KMS-11 (cell line): ENCODE measurements at regions not wholly inside any gene's neighbourhood (a gene's known extent, or its start where the extent isn't known, plus 50 kb on each side); places are given as distances from the start of the nearest gene placed in this dataset.

Experiments used
- H2AFZ ChIP-seq: fragments of 200-600 bp; sonication (generic); 2 replicates; pipeline ENCODE4 v1.6.1; 2016; ENCODE audit warnings: antibody characterized with exemption, mixed run types, low read depth
- H3K27ac ChIP-seq: fragments of 200-600 bp; sonication (generic); 2 replicates; pipeline ENCODE4 v1.6.1; 2016; ENCODE audit warnings: mild to moderate bottlenecking, mixed run types
- H3K27me3 ChIP-seq: fragments of 200-600 bp; sonication (generic); 2 replicates; pipeline ENCODE4 v1.6.1; 2017; ENCODE audit warnings: mild to moderate bottlenecking, low read depth, mixed run types, moderate library complexity; ENCODE audit not compliant: insufficient read depth
- H3K36me3 ChIP-seq: fragments of 200-600 bp; sonication (generic); 2 replicates; pipeline ENCODE4 v1.6.1; 2017; ENCODE audit warnings: mild to moderate bottlenecking, mixed run types; ENCODE audit not compliant: insufficient read depth
- H3K4me1 ChIP-seq: fragments of 200-600 bp; sonication (generic); 2 replicates; pipeline ENCODE4 v1.6.1; 2016; ENCODE audit warnings: mild to moderate bottlenecking, low read depth, mixed run types; ENCODE audit not compliant: poor library complexity, severe bottlenecking
- H3K4me2 ChIP-seq: fragments of 200-600 bp; sonication (generic); 2 replicates; pipeline ENCODE4 v1.7.0; 2016; ENCODE audit warnings: mild to moderate bottlenecking, mixed run types
- H3K4me3 ChIP-seq: fragments of 200-600 bp; sonication (generic); IDR thresholded peaks from 2 replicates; pipeline ENCODE4 v1.6.1; 2017; ENCODE audit warnings: low read depth, low read length, mixed read lengths; ENCODE audit not compliant: insufficient read depth
- H3K79me2 ChIP-seq: fragments of 200-600 bp; sonication (generic); 2 replicates; pipeline ENCODE4 v1.6.1; 2016; ENCODE audit warnings: low read depth, mixed run types; ENCODE audit not compliant: insufficient read depth
- H3K9ac ChIP-seq: fragments of 200-600 bp; sonication (generic); 2 replicates; pipeline ENCODE4 v1.6.1; 2016; ENCODE audit warnings: mild to moderate bottlenecking, mixed run types
- H4K20me1 ChIP-seq: fragments of 200-600 bp; sonication (generic); 2 replicates; pipeline ENCODE4 v1.6.1; 2016; ENCODE audit warnings: mild to moderate bottlenecking, mixed run types; ENCODE audit not compliant: insufficient read depth
- TF ChIP-seq, protein P1 (sequence below): fragments of 200-600 bp; sonication (generic); conservative IDR thresholded peaks from 2 replicates; pipeline ENCODE4 v1.6.1; 2017; ENCODE audit warnings: low read depth, mild to moderate bottlenecking, antibody characterized with exemption, low read length, moderate library complexity, mixed read lengths

DNA sequence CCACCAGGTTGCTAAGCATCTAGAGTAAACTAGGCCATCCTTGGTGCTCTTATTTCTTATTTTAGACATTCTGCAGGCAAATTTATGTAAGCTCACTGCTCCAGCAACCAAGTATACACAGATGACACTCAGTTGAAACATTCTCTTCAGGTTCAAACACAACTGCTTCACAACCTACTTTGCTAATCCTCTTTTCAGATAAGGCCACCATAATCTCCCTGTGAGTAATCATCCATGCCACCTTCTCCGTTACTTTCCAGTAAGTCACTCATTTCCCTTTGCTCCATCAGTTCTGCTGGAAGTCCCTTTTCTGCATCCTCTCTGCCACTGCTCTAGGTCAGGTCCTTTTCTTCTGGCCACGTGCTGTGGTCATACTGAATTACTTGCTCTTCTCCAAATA is 120.2 kb upstream of the WDFY3 start:
- Histone ChIP-seq H3K4me1 (peaks cover 3% of the 10 kb centered on the region), H3K4me3 (no peak overlapping the region), H3K27ac (no peak overlapping the region), H3K9ac (no peak overlapping the region), H3K36me3 (no peaks in the 10 kb centered on the region), H2AFZ (no peak overlapping the region), H3K4me2 (no peak overlapping the region), H4K20me1 (no peaks in the 10 kb centered on the region), H3K79me2 (no peaks in the 10 kb centered on the region), H3K27me3 (no peaks in the 10 kb centered on the region)
- TF ChIP-seq, protein P1, sequence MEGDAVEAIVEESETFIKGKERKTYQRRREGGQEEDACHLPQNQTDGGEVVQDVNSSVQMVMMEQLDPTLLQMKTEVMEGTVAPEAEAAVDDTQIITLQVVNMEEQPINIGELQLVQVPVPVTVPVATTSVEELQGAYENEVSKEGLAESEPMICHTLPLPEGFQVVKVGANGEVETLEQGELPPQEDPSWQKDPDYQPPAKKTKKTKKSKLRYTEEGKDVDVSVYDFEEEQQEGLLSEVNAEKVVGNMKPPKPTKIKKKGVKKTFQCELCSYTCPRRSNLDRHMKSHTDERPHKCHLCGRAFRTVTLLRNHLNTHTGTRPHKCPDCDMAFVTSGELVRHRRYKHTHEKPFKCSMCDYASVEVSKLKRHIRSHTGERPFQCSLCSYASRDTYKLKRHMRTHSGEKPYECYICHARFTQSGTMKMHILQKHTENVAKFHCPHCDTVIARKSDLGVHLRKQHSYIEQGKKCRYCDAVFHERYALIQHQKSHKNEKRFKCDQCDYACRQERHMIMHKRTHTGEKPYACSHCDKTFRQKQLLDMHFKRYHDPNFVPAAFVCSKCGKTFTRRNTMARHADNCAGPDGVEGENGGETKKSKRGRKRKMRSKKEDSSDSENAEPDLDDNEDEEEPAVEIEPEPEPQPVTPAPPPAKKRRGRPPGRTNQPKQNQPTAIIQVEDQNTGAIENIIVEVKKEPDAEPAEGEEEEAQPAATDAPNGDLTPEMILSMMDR: no peak

DNA sequence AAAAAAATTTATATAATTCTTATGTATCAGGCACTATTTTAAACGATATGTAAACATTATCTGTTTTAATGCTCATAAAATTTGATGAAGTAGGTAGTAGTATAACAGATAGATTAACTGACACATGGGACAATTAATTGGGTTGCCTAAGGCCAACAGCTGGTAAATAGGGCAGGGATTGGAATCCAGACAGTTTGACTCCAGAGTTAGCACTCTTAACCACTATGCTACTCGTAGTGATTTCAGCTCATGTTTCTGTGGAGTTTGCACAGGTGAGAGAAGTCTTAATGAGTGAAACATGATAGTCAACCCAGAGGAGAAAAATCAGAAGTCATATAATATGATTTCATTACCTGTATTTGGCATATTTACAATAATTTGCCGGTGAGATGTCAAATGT is 126.0 kb upstream of the WDFY3 start:
- no peaks in the 10 kb centered on the region for H3K79me2 ChIP-seq
- TF ChIP-seq, protein P1: no peak
- H2AFZ ChIP-seq: no peak overlapping the region
- no peaks in the 10 kb centered on the region for H3K4me1 ChIP-seq
- H3K27me3 ChIP-seq: no peaks in the 10 kb centered on the region
- H3K4me3 ChIP-seq: no peak overlapping the region
- H3K4me2 ChIP-seq: no peak overlapping the region
- no peaks in the 10 kb centered on the region for H3K36me3 ChIP-seq
- no peaks in the 10 kb centered on the region for H4K20me1 ChIP-seq
- no peak overlapping the region for H3K9ac ChIP-seq
- H3K27ac ChIP-seq: no peak overlapping the region

DNA sequence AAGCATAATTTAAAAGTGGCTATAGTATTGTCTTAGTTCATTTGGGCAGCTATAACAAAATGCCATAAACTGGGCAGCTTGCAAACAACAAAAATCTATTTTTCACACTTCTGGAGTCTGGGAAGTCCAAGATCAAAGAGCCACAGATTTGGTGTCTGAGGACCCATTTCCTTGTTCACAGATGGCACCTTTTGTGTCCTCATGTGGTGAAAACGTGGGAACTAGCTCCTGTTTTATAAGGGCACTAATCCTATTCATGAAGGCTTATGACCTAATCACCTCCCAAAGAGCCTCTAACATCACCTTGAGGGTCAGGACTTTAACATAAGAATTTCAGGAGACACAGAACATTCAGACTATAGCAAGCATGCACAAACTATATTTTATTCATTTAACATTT is 126.5 kb upstream of the WDFY3 start:
- Histone ChIP-seq H3K4me3 (no peak overlapping the region), H3K9ac (no peak overlapping the region), H3K79me2 (no peaks in the 10 kb centered on the region), H3K27me3 (no peaks in the 10 kb centered on the region), H3K4me2 (no peak overlapping the region), H3K27ac (no peak overlapping the region), H3K4me1 (no peaks in the 10 kb centered on the region), H4K20me1 (no peaks in the 10 kb centered on the region), H2AFZ (no peak overlapping the region), H3K36me3 (no peaks in the 10 kb centered on the region)
- TF ChIP-seq, protein P1: no peak

DNA sequence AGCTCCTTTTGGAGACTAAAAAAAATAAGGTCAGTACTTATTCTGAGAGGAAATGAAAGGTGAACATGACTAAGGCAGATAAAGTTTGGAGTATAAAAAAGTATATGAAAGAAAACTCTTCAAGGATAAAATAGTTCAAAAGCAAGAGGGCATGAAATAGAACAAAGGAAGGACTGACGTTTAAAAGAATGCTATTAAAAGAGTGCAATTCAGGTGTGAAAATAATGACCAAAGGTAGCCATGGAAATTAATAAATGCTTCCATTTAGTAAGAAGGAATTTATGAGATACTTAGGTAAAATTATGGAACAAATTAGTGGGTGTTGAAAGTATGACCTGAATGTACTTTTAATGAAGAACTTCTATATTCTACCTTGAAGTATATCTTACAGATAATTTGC is 128.2 kb upstream of the WDFY3 start:
- Histone ChIP-seq H3K4me2 (no peak overlapping the region), H3K9ac (no peak overlapping the region), H3K4me1 (no peaks in the 10 kb centered on the region), H4K20me1 (no peaks in the 10 kb centered on the region), H3K36me3 (no peaks in the 10 kb centered on the region), H2AFZ (no peak overlapping the region), H3K4me3 (no peak overlapping the region), H3K27ac (no peak overlapping the region), H3K27me3 (no peaks in the 10 kb centered on the region), H3K79me2 (no peaks in the 10 kb centered on the region)
- TF ChIP-seq, protein P1: no peak

DNA sequence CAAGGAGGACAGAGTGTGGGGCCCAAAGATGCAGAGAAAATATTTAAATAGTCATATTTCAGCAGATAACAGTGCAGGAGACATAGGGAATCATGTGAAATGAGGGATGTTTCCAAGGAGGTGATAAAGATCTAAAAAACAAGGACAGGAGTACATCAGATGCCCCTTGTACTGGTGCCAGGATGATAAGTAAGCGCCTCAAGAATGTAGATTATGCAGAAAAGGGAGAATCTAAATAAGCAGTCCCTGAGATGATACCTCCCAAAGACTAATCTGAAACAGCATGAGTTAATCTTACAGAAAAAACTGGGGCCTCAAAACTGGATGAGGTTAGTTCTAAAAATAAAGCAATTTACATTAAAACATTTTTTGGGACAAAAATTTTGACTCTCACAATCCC is 136.1 kb upstream of the WDFY3 start:
- TF ChIP-seq, protein P1: no peak
- Histone ChIP-seq H3K4me1 (no peaks in the 10 kb centered on the region), H3K9ac (no peak overlapping the region), H2AFZ (no peak overlapping the region), H3K79me2 (no peaks in the 10 kb centered on the region), H3K27ac (no peak overlapping the region), H3K4me3 (no peak overlapping the region), H3K27me3 (no peaks in the 10 kb centered on the region), H4K20me1 (no peaks in the 10 kb centered on the region), H3K36me3 (no peaks in the 10 kb centered on the region), H3K4me2 (no peak overlapping the region)
